ENCODE measurements at regions not wholly inside any gene's neighbourhood (a gene's known extent, or its start where the extent isn't known, plus 50 kb on each side); places are given as distances from the start of the nearest gene placed in this dataset.
"Not testable (repeated sequence)": the region's sequence is repeated elsewhere in the genome, so short reads cannot be mapped to it uniquely, and the experiment has no call there.

- TF ChIP-seq CTCF (IDR thresholded peaks at IDR 0.05; ENCODE audit: low read depth, low read length), result no peak
- Histone ChIP-seq H3K27ac (no peak overlapping the region), H3K36me3 (no peaks in the 10 kb centered on the region), H3K4me3 (ENCODE audit: low read depth, low read length) (no peak overlapping the region), H3K9me3 (ENCODE audit: severe bottlenecking) (no peaks in the 10 kb centered on the region), H3K27me3 (ENCODE audit: insufficient read depth, low read depth, severe bottlenecking) (no peaks in the 10 kb centered on the region)
- DNase-seq, result no peak
Measured at GRCh38 chrX:35626124-35626523, 172.0 kb upstream of the MAGEB16 start.

- not testable (repeated sequence) for H3K36me3 ChIP-seq; H3K9me3 ChIP-seq (ENCODE audit: severe bottlenecking); DNase-seq; H3K4me3 ChIP-seq (ENCODE audit: low read depth, low read length); H3K27me3 ChIP-seq (ENCODE audit: insufficient read depth, low read depth, severe bottlenecking); H3K27ac ChIP-seq
Measured at GRCh38 chrX:35635971-35636370, 162.2 kb upstream of the MAGEB16 start.

- Histone ChIP-seq H3K4me3 (ENCODE audit: low read depth, low read length) (no peak overlapping the region), H3K9me3 (ENCODE audit: severe bottlenecking) (peaks cover 2% of the 10 kb centered on the region), H3K27ac (no peak overlapping the region), H3K27me3 (ENCODE audit: insufficient read depth, low read depth, severe bottlenecking) (no peaks in the 10 kb centered on the region), H3K36me3 (no peaks in the 10 kb centered on the region)
- TF ChIP-seq CTCF (IDR thresholded peaks at IDR 0.05; ENCODE audit: low read depth, low read length), result no peak
- DNase-seq, result no peak
Measured at GRCh38 chrX:35664833-35665232, 133.3 kb upstream of the MAGEB16 start.

GRCh38 chrX:35665311-35665710, 132.8 kb upstream of the MAGEB16 start:
- no peak for TF ChIP-seq CTCF (IDR thresholded peaks at IDR 0.05; ENCODE audit: low read depth, low read length)
- Histone ChIP-seq H3K4me3 (ENCODE audit: low read depth, low read length) (no peak overlapping the region), H3K27me3 (ENCODE audit: insufficient read depth, low read depth, severe bottlenecking) (no peaks in the 10 kb centered on the region), H3K27ac (no peak overlapping the region), H3K36me3 (no peaks in the 10 kb centered on the region), H3K9me3 (ENCODE audit: severe bottlenecking) (peaks cover 2% of the 10 kb centered on the region)
- no peak for DNase-seq

GRCh38 chrX:35670889-35671288, 127.3 kb upstream of the MAGEB16 start:
- no peak for TF ChIP-seq CTCF (IDR thresholded peaks at IDR 0.05; ENCODE audit: low read depth, low read length)
- no peak overlapping the region for H3K4me3 ChIP-seq (ENCODE audit: low read depth, low read length)
- no peak for DNase-seq
- peaks cover 2% of the 10 kb centered on the region for H3K9me3 ChIP-seq (ENCODE audit: severe bottlenecking)
- no peaks in the 10 kb centered on the region for H3K36me3 ChIP-seq
- H3K27me3 ChIP-seq (ENCODE audit: insufficient read depth, low read depth, severe bottlenecking), result no peaks in the 10 kb centered on the region
- H3K27ac ChIP-seq, result no peak overlapping the region

GRCh38 chrX:35675151-35675550, 123.0 kb upstream of the MAGEB16 start:
- Histone ChIP-seq H3K27ac (no peak overlapping the region), H3K27me3 (ENCODE audit: insufficient read depth, low read depth, severe bottlenecking) (no peaks in the 10 kb centered on the region), H3K36me3 (no peaks in the 10 kb centered on the region), H3K4me3 (ENCODE audit: low read depth, low read length) (no peak overlapping the region), H3K9me3 (ENCODE audit: severe bottlenecking) (no peaks in the 10 kb centered on the region)
- no peak for TF ChIP-seq CTCF (IDR thresholded peaks at IDR 0.05; ENCODE audit: low read depth, low read length)
- DNase-seq, result no peak

Data from WERI-Rb-1 (cell line).